A673 (cell line): ENCODE measurements at regions not wholly inside any gene's neighbourhood (a gene's known extent, or its start where the extent isn't known, plus 50 kb on each side); places are given as distances from the start of the nearest gene placed in this dataset.

Experiments used
- CTCF ChIP-seq: fragments of 300-800, 200-600 bp; sonication (generic); conservative IDR thresholded peaks from 2 replicates; pipeline ENCODE4 v1.5.1; 2017; ENCODE audit warnings: low read depth, mild to moderate bottlenecking, antibody characterized with exemption, low read length, moderate library complexity, mixed read lengths
- EZH2 ChIP-seq: fragments of 200-600 bp; sonication (generic); IDR thresholded peaks from 2 replicates; pipeline ENCODE4 v1.6.1; 2017; ENCODE audit warnings: borderline replicate concordance, low read depth, mild to moderate bottlenecking, mixed read lengths, antibody characterized with exemption, low read length; ENCODE audit not compliant: poor library complexity, severe bottlenecking

GRCh38 chr22:49510718-49511117, 317.0 kb downstream of the BRD1 start:
- TF ChIP-seq EZH2: no peak
- TF ChIP-seq CTCF: no peak
